ENCODE measurements at regions not wholly inside any gene's neighbourhood (a gene's known extent, or its start where the extent isn't known, plus 50 kb on each side); places are given as distances from the start of the nearest gene placed in this dataset.
"Not testable (repeated sequence)": the region's sequence is repeated elsewhere in the genome, so short reads cannot be mapped to it uniquely, and the experiment has no call there.

- DNase-seq = no peak
Measured at GRCh38 chr6:6962086-6962485, 145.7 kb upstream of the RREB1 start.

DNA sequence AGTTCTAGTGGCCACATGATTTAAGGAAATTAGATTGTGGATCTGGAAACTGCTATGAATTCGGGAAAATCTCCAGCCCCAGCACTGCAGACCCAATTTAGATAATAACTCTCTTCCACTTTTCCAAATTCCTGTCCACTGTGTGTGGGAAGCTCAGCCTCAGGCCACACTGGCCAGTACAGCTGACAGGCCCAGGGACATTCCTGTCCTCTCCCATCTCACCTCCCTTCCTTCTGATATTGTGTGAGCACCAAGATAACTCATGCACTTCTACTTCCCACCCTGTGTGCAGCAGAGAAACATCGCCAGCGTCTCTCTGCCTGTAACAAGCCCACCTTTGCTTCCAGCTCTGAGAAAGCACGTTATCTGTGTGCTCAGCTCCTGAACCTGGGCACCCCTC lies 145.1 kb upstream of the RREB1 start:
- DNase-seq = no peak

DNA sequence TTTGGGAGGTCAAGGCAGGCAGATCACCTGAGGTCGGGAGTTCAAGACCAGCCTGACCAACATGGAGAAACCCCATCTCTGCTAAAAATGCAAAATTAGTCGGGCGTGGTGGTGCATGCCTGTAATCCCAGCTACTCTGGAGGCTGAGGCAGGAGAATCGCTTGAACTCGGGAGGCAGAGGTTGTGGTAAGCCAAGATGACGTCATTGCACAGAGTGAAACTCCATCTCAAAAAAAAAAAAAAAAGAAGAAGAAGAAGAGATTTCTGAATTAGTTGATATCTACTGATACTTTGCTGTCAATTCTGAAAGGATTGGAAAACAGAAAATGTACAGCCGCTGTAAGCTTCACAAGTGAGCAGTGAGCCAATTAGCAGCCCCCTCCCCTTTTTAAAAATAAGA lies 144.4 kb upstream of the RREB1 start:
- DNase-seq = not testable (repeated sequence)

DNA sequence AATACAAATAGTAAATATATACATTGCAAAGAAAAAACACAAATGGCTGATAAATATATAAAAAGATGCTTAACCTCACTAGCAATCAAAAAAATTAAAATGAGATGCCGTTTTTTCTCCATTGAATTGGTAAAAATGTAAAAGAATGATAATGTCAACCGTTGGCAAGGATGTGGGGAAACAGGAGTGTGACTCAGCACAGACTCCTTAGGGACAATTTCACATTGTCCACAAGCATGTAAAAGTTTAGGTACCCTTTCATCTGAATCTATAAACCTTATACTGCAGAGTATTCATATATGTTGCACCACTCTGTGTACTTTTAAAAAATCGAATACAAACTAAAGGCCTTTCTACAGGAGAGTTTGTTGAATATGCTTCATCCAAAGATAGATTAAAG lies 143.1 kb upstream of the RREB1 start:
- no peak for DNase-seq

DNA sequence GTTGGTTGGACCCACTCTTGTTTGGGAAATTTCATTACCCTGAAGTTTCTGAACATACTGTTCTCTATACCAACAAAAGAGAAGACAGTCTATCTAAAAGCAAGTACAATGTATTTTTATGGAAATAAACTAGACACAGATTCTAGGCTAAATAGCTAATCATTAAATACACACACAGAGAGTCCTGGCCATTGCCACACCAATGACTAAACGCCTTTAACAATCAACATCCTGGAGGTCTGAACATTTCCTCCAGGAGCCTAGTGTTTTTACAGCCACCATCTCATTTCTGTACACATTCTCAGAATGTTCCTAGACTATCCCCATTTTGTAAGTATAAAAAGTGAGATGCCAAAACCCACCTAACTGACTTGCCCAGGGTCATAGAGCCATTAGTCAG lies 141.6 kb upstream of the RREB1 start:
- no peak for DNase-seq

GRCh38 chr6:6966569-6966968 lies 141.2 kb upstream of the RREB1 start:
- no peak for DNase-seq

DNA sequence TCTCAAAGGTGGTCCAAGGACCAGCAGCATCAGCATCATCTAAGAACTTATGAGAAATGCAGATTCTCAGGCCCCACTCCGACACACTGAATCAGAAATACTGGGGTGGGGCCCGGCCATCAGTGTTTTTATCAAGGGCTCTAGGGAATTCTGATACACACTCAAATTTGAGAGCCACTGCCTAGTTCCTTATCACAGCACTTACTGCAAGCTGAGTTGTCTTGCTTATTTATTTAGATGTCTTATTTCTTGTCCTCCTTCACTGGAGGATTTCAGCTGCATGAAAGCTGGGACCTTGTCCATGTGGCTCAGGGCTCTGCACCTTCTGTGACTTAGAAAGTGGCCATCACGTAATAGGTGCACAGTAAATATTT lies 139.4 kb upstream of the RREB1 start:
- no peak for DNase-seq

- DNase-seq = no peak
Measured at GRCh38 chr6:6968731-6969552, 138.8 kb upstream of the RREB1 start.

DNA sequence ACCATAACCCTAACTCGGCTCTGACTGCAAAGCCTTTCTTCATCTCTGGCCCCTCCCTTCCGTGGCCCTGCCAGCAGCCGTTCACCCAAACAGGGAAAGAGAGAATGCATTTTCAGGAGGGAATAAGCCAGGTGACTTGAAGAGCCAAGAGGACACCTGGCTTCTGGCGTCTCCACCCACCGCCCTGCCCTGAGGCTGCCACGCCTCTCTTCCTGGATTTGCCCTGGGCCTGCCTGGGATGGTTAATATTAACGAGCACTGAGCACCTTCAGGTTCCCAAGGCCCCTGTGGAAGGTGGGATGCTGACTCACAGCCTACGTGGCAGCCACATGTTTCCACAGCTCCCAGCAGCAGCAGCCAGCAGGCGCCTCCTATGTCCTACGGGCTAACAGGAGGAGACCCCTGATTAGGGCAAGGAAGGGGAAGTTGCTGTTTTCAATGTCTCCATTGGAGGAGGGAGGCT lies 138.0 kb upstream of the RREB1 start:
- no peak for DNase-seq

GRCh38 chr6:6970851-6971250 lies 136.9 kb upstream of the RREB1 start:
- no peak for DNase-seq

DNA sequence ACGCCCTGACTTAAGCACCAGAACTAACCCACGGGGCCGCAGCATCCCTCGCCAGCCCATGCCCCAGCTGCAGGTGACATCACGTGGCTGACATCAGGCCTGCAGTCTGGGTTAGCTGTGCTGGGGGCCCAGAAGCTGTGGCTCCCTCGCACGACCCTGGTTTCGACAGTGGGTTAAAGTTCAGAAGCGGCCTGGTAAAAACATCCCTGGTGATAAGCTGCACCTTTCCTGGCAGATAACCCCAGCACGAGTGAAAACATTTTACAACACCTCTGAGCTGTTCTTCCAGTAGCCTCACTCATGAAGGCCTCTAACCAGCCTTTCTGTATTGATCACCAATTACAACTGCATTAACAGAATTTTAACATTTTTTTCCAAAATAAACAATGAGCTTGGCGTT lies 136.4 kb upstream of the RREB1 start:
- DNase-seq = no peak

- no peak for DNase-seq
Measured at GRCh38 chr6:6972456-6972855, 135.3 kb upstream of the RREB1 start.

- no peak for DNase-seq
Measured at GRCh38 chr6:6973721-6974120, 134.0 kb upstream of the RREB1 start.

DNA sequence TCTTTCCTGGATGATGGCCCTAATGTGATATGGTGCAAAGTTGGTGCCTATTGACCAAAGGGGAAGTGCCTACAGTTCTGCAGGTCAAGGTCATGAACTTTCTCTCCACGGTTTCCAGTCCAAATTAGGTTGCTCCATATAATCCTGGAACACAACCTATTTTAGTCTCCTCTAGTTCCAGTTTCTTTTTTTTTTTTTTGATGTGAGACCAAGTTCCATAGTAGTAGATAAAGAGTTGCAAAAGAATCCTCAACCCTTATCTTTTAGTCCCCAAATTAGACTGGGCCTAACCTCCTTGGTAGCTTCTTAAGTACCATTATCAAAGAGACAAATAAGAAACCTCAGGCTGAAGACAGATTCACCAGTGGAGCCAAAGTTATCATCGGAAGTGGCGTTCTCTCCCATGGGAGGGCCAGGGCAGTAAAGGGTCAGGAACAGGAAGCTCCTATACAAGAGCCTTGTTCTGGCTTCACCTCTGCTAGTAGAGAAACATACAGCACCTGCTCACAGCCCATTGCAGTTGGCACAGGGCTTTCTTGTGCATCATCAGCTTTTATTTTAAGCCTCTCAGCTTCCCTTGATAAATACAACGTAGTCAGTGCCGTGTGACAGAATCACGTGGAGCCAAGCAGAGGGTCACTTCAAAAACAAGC lies 132.2 kb upstream of the RREB1 start:
- no peak for DNase-seq

DNA sequence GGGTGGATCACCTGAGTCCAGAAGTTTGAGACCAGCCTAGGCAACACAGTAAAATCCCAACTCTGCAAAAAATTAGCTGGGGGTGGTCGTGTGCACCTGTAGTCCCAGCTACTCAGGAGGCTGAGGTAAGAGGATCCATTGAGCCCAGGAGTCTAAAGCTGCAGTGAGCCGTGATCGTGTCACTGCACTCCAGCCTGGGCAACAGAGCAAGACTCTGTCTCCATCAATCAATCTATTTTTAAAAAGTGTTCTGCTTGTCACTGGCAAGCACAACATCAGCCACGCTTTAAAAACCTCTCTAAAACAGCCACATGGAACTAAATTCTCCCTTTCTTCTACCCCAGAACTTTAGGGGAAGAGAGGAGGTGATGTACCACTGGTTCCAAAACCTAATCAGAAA lies 131.6 kb upstream of the RREB1 start:
- DNase-seq = no peak

- DNase-seq = no peak
Measured at GRCh38 chr6:6978731-6979130, 129.0 kb upstream of the RREB1 start.

DNA sequence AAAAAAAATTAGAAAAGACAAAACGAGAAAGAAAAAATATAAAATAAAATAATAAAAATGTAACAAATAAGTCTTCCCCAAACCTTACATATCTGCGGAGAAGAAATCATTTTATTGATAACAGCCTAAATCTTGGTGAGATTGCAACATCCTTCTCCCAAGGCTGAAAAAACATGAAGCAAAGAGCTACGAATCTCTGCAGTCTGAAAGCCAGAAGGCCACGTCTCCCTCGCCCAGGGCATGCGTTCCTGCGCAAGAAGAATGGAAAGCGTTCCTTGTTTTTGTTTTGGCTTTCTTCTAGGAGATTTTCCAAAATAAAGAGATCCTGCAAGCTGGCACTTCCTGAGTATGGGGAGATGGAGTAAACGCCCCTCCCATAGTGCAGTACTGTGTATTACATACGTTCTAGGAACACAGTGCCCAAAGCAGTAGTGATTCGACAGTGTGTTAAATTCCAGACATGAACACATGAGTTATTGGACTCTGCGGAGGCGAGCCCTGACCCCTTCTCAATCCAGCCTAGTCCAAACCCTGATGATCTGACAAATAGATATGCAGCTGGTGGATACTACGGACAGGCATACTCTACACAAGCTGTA lies 126.7 kb upstream of the RREB1 start:
- no peak for DNase-seq

GRCh38 chr6:6981681-6982322 lies 126.0 kb upstream of the RREB1 start:
- no peak for DNase-seq

GRCh38 chr6:6982663-6983062 lies 125.1 kb upstream of the RREB1 start:
- DNase-seq = no peak

- DNase-seq = no peak
Measured at GRCh38 chr6:6984585-6985366, 123.0 kb upstream of the RREB1 start.

DNA sequence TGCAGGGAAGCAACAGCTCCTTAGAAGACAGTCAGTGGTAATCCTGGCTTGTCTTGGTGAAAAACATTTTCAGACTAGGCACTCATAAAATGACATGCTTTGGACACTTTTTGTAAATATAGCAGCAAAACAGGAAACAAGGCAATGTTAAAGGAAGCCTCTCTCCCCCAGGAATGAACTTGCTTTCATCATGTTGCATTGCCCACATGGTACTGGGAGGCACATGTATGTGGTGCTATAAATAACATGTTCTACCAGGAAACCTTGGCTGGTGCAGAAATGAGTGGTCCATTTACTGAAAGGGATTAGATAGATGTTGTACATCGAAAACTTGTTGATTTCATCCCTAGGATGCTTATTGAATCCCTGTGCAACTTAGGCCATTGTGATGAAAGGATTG lies 121.4 kb upstream of the RREB1 start:
- no peak for DNase-seq

GRCh38 chr6:6987749-6988148 lies 120.0 kb upstream of the RREB1 start:
- DNase-seq = no peak

GRCh38 chr6:6990059-6990458 lies 117.7 kb upstream of the RREB1 start:
- not testable (repeated sequence) for DNase-seq
